ENCODE measurements at regions not wholly inside any gene's neighbourhood (a gene's known extent, or its start where the extent isn't known, plus 50 kb on each side); places are given as distances from the start of the nearest gene placed in this dataset.

- no peaks in the 10 kb centered on the region for H3K27me3 Mint-ChIP-seq (ENCODE audit: low read depth)
- H3K36me3 Mint-ChIP-seq (ENCODE audit: low read depth), result no peaks in the 10 kb centered on the region
- H3K4me3 Mint-ChIP-seq (ENCODE audit: unreplicated experiment), result no peak overlapping the region
- H3K27ac Mint-ChIP-seq (ENCODE audit: unreplicated experiment), result no peak overlapping the region
- peaks cover 4% of the 10 kb centered on the region for H3K9me3 Mint-ChIP-seq (ENCODE audit: low read depth)
- peaks cover 15% of the 10 kb centered on the region for H3K4me1 Mint-ChIP-seq (ENCODE audit: low read depth)
- TF ChIP-seq, protein P1, sequence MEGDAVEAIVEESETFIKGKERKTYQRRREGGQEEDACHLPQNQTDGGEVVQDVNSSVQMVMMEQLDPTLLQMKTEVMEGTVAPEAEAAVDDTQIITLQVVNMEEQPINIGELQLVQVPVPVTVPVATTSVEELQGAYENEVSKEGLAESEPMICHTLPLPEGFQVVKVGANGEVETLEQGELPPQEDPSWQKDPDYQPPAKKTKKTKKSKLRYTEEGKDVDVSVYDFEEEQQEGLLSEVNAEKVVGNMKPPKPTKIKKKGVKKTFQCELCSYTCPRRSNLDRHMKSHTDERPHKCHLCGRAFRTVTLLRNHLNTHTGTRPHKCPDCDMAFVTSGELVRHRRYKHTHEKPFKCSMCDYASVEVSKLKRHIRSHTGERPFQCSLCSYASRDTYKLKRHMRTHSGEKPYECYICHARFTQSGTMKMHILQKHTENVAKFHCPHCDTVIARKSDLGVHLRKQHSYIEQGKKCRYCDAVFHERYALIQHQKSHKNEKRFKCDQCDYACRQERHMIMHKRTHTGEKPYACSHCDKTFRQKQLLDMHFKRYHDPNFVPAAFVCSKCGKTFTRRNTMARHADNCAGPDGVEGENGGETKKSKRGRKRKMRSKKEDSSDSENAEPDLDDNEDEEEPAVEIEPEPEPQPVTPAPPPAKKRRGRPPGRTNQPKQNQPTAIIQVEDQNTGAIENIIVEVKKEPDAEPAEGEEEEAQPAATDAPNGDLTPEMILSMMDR (IDR thresholded peaks at IDR 0.05), result no peak
- DNase-seq (ENCODE audit: low spot score), result no peak
These were observed 815.5 kb downstream of the DHX35 start for GRCh38 chr20:39777610-39778009.

- H3K27me3 Mint-ChIP-seq (ENCODE audit: low read depth), result no peaks in the 10 kb centered on the region
- peaks cover 12% of the 10 kb centered on the region for H3K9me3 Mint-ChIP-seq (ENCODE audit: low read depth)
- H3K36me3 Mint-ChIP-seq (ENCODE audit: low read depth), result no peaks in the 10 kb centered on the region
- no peak for DNase-seq (ENCODE audit: low spot score)
- H3K4me1 Mint-ChIP-seq (ENCODE audit: low read depth), result peaks cover 15% of the 10 kb centered on the region
- H3K27ac Mint-ChIP-seq (ENCODE audit: unreplicated experiment), result no peak overlapping the region
- TF ChIP-seq, protein P1 (IDR thresholded peaks at IDR 0.05), result no peak
- H3K4me3 Mint-ChIP-seq (ENCODE audit: unreplicated experiment), result no peak overlapping the region
These were observed 813.0 kb downstream of the DHX35 start for GRCh38 chr20:39775110-39775509.

GRCh38 chr20:39773380-39774000, 811.3 kb downstream of the DHX35 start:
- peaks cover 18% of the 10 kb centered on the region for H3K9me3 Mint-ChIP-seq (ENCODE audit: low read depth)
- peaks cover 7% of the 10 kb centered on the region for H3K4me1 Mint-ChIP-seq (ENCODE audit: low read depth)
- no peak overlapping the region for H3K27ac Mint-ChIP-seq (ENCODE audit: unreplicated experiment)
- H3K36me3 Mint-ChIP-seq (ENCODE audit: low read depth), result no peaks in the 10 kb centered on the region
- no peaks in the 10 kb centered on the region for H3K27me3 Mint-ChIP-seq (ENCODE audit: low read depth)
- TF ChIP-seq, protein P1 (IDR thresholded peaks at IDR 0.05), result peak; percentile 24
- no peak for DNase-seq (ENCODE audit: low spot score)
- no peak overlapping the region for H3K4me3 Mint-ChIP-seq (ENCODE audit: unreplicated experiment)

- Mint-ChIP-seq H3K4me3 (ENCODE audit: unreplicated experiment) (no peak overlapping the region), H3K36me3 (ENCODE audit: low read depth) (peaks cover 4% of the 10 kb centered on the region), H3K27me3 (ENCODE audit: low read depth) (no peaks in the 10 kb centered on the region), H3K4me1 (ENCODE audit: low read depth) (no peaks in the 10 kb centered on the region), H3K9me3 (ENCODE audit: low read depth) (peaks cover 36% of the 10 kb centered on the region), H3K27ac (ENCODE audit: unreplicated experiment) (no peak overlapping the region)
- TF ChIP-seq, protein P1 (IDR thresholded peaks at IDR 0.05), result no peak
- DNase-seq (ENCODE audit: low spot score), result no peak
These were observed 805.2 kb downstream of the DHX35 start for GRCh38 chr20:39767352-39767751.

- TF ChIP-seq, protein P1 (IDR thresholded peaks at IDR 0.05), result no peak
- peaks cover 36% of the 10 kb centered on the region for H3K9me3 Mint-ChIP-seq (ENCODE audit: low read depth)
- H3K27ac Mint-ChIP-seq (ENCODE audit: unreplicated experiment), result no peak overlapping the region
- H3K4me3 Mint-ChIP-seq (ENCODE audit: unreplicated experiment), result no peak overlapping the region
- H3K4me1 Mint-ChIP-seq (ENCODE audit: low read depth), result no peaks in the 10 kb centered on the region
- peaks cover 4% of the 10 kb centered on the region for H3K36me3 Mint-ChIP-seq (ENCODE audit: low read depth)
- H3K27me3 Mint-ChIP-seq (ENCODE audit: low read depth), result no peaks in the 10 kb centered on the region
- no peak for DNase-seq (ENCODE audit: low spot score)
These were observed 804.2 kb downstream of the DHX35 start for GRCh38 chr20:39766333-39766732.

Data from chondrocyte (in vitro differentiated cells).